Sigmoid colon (tissue), 4 donors: ENCODE measurements at regions not wholly inside any gene's neighbourhood (a gene's known extent, or its start where the extent isn't known, plus 50 kb on each side); places are given as distances from the start of the nearest gene placed in this dataset.

Experiments used
- EP300 ChIP-seq, 4 donors: sonication (generic); formaldehyde crosslinking; IDR thresholded peaks; one replicate each; pipeline ENCODE4 v1.6.1; 2017; ENCODE audit warnings: antibody characterized with exemption in 4 of 4
- POLR2A ChIP-seq, 2 donors: fragments of 450-650 bp; IDR thresholded peaks; one replicate each; pipeline ENCODE4 v1.6.1; 2016; ENCODE audit warnings: antibody characterized with exemption in 2 of 2, mild to moderate bottlenecking in 2 of 2, moderate library complexity in 2 of 2
- POLR2AphosphoS5 ChIP-seq, 4 donors: sonication (generic); formaldehyde crosslinking; IDR thresholded peaks; one replicate each; pipeline ENCODE4 v1.6.1; 2017; ENCODE audit warnings: antibody characterized with exemption in 4 of 4
- TF ChIP-seq, protein P1 (sequence below), 4 experiments: fragments of 450-650 bp in 3 of 4; fragments of 200-600 bp in 1 of 4; IDR thresholded peaks; one replicate each; pipeline ENCODE4 v1.5.1; 2016 to 2019; ENCODE audit warnings: antibody characterized with exemption in 4 of 4, mild to moderate bottlenecking in 3 of 4, moderate library complexity in 2 of 4

DNA sequence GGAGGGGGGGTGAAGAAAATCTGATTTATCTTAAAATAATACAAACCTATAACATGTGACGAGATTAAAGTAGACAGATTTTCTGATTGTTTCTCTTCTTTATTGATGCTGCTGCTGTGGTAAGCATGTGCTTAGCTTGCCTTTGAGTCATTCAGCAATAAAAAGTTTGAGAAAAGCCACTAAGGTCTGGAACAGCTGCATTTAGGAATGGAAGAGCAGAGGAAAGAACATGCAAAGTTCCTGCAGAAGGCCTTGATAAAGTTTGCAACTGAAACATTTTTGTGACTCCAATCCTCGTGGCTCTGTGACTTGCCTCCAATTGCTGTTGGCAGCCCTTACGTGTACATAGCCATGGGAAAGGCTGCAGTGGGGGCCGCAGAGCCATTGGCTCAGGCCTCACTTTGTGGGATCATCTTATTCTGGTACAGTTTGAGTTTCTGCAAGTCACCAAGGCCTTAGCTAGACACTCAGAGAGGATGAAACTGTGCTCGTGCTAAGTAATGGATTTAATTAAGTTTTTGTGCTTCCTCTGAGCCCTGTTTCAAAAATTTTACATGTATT is 370.2 kb downstream of the AASDHPPT start:
- TF ChIP-seq POLR2AphosphoS5 (IDR thresholded peaks at IDR 0.05) = no peak
- TF ChIP-seq, protein P1, sequence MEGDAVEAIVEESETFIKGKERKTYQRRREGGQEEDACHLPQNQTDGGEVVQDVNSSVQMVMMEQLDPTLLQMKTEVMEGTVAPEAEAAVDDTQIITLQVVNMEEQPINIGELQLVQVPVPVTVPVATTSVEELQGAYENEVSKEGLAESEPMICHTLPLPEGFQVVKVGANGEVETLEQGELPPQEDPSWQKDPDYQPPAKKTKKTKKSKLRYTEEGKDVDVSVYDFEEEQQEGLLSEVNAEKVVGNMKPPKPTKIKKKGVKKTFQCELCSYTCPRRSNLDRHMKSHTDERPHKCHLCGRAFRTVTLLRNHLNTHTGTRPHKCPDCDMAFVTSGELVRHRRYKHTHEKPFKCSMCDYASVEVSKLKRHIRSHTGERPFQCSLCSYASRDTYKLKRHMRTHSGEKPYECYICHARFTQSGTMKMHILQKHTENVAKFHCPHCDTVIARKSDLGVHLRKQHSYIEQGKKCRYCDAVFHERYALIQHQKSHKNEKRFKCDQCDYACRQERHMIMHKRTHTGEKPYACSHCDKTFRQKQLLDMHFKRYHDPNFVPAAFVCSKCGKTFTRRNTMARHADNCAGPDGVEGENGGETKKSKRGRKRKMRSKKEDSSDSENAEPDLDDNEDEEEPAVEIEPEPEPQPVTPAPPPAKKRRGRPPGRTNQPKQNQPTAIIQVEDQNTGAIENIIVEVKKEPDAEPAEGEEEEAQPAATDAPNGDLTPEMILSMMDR (IDR thresholded peaks at IDR 0.05) = no peak
- no peak for TF ChIP-seq POLR2A (IDR thresholded peaks at IDR 0.05)
- no peak for TF ChIP-seq EP300 (IDR thresholded peaks at IDR 0.05)
